ENCODE measurements at regions not wholly inside any gene's neighbourhood (a gene's known extent, or its start where the extent isn't known, plus 50 kb on each side); places are given as distances from the start of the nearest gene placed in this dataset.

DNA sequence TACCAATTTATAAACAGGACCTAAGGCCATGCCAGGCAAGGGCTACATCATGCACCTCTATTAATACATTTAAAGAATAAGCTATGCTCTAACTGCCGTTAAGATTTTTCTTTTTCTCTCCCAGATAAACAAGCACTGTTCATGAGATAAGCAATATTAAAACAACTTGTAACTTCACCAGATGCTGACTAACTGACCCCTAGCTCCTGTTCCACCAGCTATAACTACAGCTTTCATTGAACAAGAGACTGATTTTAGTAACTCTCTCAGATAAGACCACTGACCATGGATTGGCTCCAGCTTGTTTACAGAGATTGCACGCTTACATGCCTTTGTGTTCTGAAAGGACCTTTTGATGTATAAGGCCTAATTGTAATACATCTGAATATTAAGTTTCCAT is 540.7 kb upstream of the NECTIN3 start:
- no peak for DNase-seq
- Mint-ChIP-seq H3K36me3 (ENCODE audit: low read depth) (no peaks in the 10 kb centered on the region), H3K9me3 (ENCODE audit: low read depth) (no peaks in the 10 kb centered on the region), H3K4me1 (no peaks in the 10 kb centered on the region), H3K4me3 (no peak overlapping the region), H3K27ac (no peak overlapping the region), H3K27me3 (peaks cover 4% of the 10 kb centered on the region)
- POLR2A ChIA-PET: no interaction called here
- no peak for ATAC-seq
- intact Hi-C loops (cut with DNase I, micrococcal nuclease): no loop called here
- CTCF ChIA-PET: no interaction called here

DNA sequence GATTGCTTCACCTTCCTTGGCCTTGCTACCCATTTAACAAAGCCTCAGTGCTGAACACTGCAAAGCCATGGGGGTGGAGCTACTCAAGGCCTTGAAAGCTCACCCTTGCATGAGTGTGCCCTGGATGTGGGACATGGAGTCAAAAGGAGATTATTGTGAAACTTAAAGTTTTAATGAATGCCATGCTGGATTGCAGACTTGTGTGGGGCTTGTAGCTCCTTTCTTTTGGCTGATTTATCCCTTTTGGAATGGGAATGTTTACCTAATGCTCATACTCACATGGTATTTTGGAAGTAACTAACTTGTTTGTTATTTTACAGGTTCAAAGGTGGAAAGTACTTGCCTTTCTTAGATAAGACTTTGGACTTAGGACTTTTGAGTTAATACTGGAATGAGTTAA is 538.5 kb upstream of the NECTIN3 start:
- H3K27me3 Mint-ChIP-seq: peaks cover 4% of the 10 kb centered on the region
- ChIA-PET CTCF (no interaction called here), POLR2A (no interaction called here)
- H3K4me3 Mint-ChIP-seq: no peak overlapping the region
- no peaks in the 10 kb centered on the region for H3K36me3 Mint-ChIP-seq (ENCODE audit: low read depth)
- intact Hi-C loops (cut with DNase I, micrococcal nuclease): no loop called here
- H3K27ac Mint-ChIP-seq: no peak overlapping the region
- no peaks in the 10 kb centered on the region for H3K9me3 Mint-ChIP-seq (ENCODE audit: low read depth)
- H3K4me1 Mint-ChIP-seq: no peaks in the 10 kb centered on the region
- DNase-seq (no peak), ATAC-seq (no peak)

- DNase-seq: no peak
- H3K27me3 Mint-ChIP-seq: peaks cover 4% of the 10 kb centered on the region
- H3K4me3 Mint-ChIP-seq: no peak overlapping the region
- CTCF ChIA-PET: no interaction called here
- H3K4me1 Mint-ChIP-seq: no peaks in the 10 kb centered on the region
- intact Hi-C loops (cut with DNase I, micrococcal nuclease): no loop called here
- H3K36me3 Mint-ChIP-seq (ENCODE audit: low read depth): no peaks in the 10 kb centered on the region
- POLR2A ChIA-PET: no interaction called here
- no peak overlapping the region for H3K27ac Mint-ChIP-seq
- H3K9me3 Mint-ChIP-seq (ENCODE audit: low read depth): no peaks in the 10 kb centered on the region
- ATAC-seq: no peak
Observed at GRCh38 chr3:110542552-110543150, 529.0 kb upstream of the NECTIN3 start.

- Mint-ChIP-seq H3K4me3 (no peak overlapping the region), H3K27ac (no peak overlapping the region), H3K9me3 (ENCODE audit: low read depth) (no peaks in the 10 kb centered on the region), H3K27me3 (peaks cover 9% of the 10 kb centered on the region), H3K36me3 (ENCODE audit: low read depth) (no peaks in the 10 kb centered on the region), H3K4me1 (no peaks in the 10 kb centered on the region)
- DNase-seq (no peak), ATAC-seq (no peak)
- CTCF ChIA-PET: interaction anchor here (1.2 kb wide), 1 partner anchor 12 kb away, joined by 3 read pairs; no protein-coding TSS in a partner anchor
- intact Hi-C loops (cut with DNase I, micrococcal nuclease): no loop called here
- POLR2A ChIA-PET: no interaction called here
Observed at GRCh38 chr3:110544730-110545129, 526.9 kb upstream of the NECTIN3 start.

- H3K9me3 Mint-ChIP-seq (ENCODE audit: low read depth): no peaks in the 10 kb centered on the region
- no peak overlapping the region for H3K27ac Mint-ChIP-seq
- intact Hi-C loops (cut with DNase I, micrococcal nuclease): no loop called here
- H3K36me3 Mint-ChIP-seq (ENCODE audit: low read depth): no peaks in the 10 kb centered on the region
- H3K27me3 Mint-ChIP-seq: peaks cover 9% of the 10 kb centered on the region
- ATAC-seq (no peak), DNase-seq (no peak)
- no peaks in the 10 kb centered on the region for H3K4me1 Mint-ChIP-seq
- ChIA-PET POLR2A (no interaction called here), CTCF (no interaction called here)
- no peak overlapping the region for H3K4me3 Mint-ChIP-seq
Observed at GRCh38 chr3:110550511-110550910, 521.1 kb upstream of the NECTIN3 start.

DNA sequence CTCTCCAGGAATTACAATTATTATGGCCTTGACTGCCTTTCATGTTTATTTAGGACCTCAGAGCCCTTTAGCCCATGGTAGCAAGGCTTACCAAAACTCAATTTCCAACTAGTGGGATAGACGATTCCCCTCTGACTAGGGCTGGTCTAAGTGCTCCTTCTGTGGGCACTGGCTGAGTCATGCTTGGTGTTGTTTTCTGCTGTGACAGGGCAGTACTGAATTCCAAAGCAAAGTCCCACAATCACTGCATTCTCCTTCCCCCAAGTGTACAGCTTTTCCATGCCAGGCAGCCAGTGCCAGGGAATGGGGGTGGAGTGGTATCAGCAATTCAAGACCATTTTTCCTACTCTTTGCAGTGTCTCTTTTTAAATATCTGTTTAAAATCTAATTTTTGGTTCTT is 509.0 kb upstream of the NECTIN3 start:
- intact Hi-C loops (cut with DNase I, micrococcal nuclease): no loop called here
- no peak overlapping the region for H3K27ac Mint-ChIP-seq
- no peak overlapping the region for H3K4me3 Mint-ChIP-seq
- H3K27me3 Mint-ChIP-seq: no peaks in the 10 kb centered on the region
- POLR2A ChIA-PET: no interaction called here
- no peak for ATAC-seq
- H3K36me3 Mint-ChIP-seq (ENCODE audit: low read depth): no peaks in the 10 kb centered on the region
- no peaks in the 10 kb centered on the region for H3K4me1 Mint-ChIP-seq
- no peak for DNase-seq
- peaks cover 8% of the 10 kb centered on the region for H3K9me3 Mint-ChIP-seq (ENCODE audit: low read depth)
- CTCF ChIA-PET: no interaction called here

GRCh38 chr3:110564674-110565073 is 506.9 kb upstream of the NECTIN3 start:
- ATAC-seq (no peak), DNase-seq (no peak)
- POLR2A ChIA-PET: no interaction called here

DNA sequence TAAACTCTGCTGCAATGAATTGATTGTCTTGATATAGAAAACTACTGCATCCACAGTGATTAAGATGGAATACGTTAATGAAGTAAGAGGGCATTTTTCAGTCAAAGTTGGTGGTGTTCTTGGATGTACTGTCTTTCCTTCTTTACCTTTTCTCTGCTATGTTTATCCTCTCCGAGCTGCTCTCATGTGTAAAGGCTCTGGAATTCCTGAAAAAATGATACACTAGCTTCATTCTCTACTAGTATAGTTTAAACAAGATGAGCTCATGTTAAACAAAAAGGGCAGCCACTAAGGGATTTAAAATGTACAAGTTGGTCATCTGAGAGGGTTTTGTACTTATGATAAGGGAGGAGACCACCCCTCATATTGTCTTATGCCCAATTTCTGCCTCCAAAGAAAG is 504.6 kb upstream of the NECTIN3 start:
- ChIA-PET POLR2A (no interaction called here), CTCF (no interaction called here)
- Mint-ChIP-seq H3K4me1 (no peaks in the 10 kb centered on the region), H3K9me3 (ENCODE audit: low read depth) (no peaks in the 10 kb centered on the region), H3K36me3 (ENCODE audit: low read depth) (no peaks in the 10 kb centered on the region), H3K27me3 (no peaks in the 10 kb centered on the region), H3K4me3 (no peak overlapping the region), H3K27ac (no peak overlapping the region)
- ATAC-seq (no peak), DNase-seq (no peak)
- intact Hi-C loops (cut with DNase I, micrococcal nuclease): no loop called here

More at GRCh38 chr3:110564674-110565073, 506.9 kb upstream of the NECTIN3 start:
- intact Hi-C loops (cut with DNase I, micrococcal nuclease): no loop called here
- Mint-ChIP-seq H3K27me3 (no peaks in the 10 kb centered on the region), H3K4me3 (no peak overlapping the region), H3K4me1 (no peaks in the 10 kb centered on the region), H3K27ac (no peak overlapping the region), H3K36me3 (ENCODE audit: low read depth) (no peaks in the 10 kb centered on the region), H3K9me3 (ENCODE audit: low read depth) (peaks cover 8% of the 10 kb centered on the region)
- CTCF ChIA-PET: no interaction called here

GRCh38 chr3:110568246-110568645 is 503.4 kb upstream of the NECTIN3 start:
- Mint-ChIP-seq H3K36me3 (ENCODE audit: low read depth) (no peaks in the 10 kb centered on the region), H3K4me1 (no peaks in the 10 kb centered on the region), H3K9me3 (ENCODE audit: low read depth) (no peaks in the 10 kb centered on the region), H3K27me3 (no peaks in the 10 kb centered on the region), H3K27ac (no peak overlapping the region), H3K4me3 (no peak overlapping the region)
- no peak for ATAC-seq
- intact Hi-C loops (cut with DNase I, micrococcal nuclease): no loop called here
- ChIA-PET POLR2A (no interaction called here), CTCF (no interaction called here)
- no peak for DNase-seq

DNA sequence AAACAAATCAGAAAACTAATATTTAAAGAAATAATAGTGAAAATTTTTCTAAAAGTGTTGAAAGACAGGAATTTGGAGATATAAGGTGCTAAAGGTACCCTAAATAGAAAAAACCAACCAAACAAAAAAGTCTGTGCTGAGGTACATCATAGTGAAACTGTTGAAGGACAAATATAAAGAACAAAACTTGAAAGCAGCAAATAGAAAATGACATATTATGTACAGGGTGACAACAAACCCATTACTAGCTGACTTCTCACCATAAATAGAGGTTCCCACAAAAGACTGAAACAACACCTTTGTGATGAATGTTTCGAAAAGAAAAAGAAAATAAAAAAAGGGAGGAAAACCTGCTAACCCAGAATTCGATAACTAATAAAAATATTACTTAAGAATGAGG is 502.5 kb upstream of the NECTIN3 start:
- intact Hi-C loops (cut with DNase I, micrococcal nuclease): no loop called here
- DNase-seq (no peak), ATAC-seq (no peak)
- Mint-ChIP-seq H3K4me3 (no peak overlapping the region), H3K4me1 (no peaks in the 10 kb centered on the region), H3K27ac (no peak overlapping the region), H3K9me3 (ENCODE audit: low read depth) (no peaks in the 10 kb centered on the region), H3K36me3 (ENCODE audit: low read depth) (no peaks in the 10 kb centered on the region), H3K27me3 (no peaks in the 10 kb centered on the region)
- ChIA-PET CTCF (no interaction called here), POLR2A (no interaction called here)

- ATAC-seq (no peak), DNase-seq (no peak)
- intact Hi-C loops (cut with DNase I, micrococcal nuclease): no loop called here
- Mint-ChIP-seq H3K36me3 (ENCODE audit: low read depth) (no peaks in the 10 kb centered on the region), H3K27me3 (no peaks in the 10 kb centered on the region), H3K27ac (no peak overlapping the region), H3K4me1 (no peaks in the 10 kb centered on the region), H3K4me3 (no peak overlapping the region), H3K9me3 (ENCODE audit: low read depth) (no peaks in the 10 kb centered on the region)
- ChIA-PET CTCF (interaction anchor here (0.7 to 0.8 kb wide), 2 partner anchors 321 to 328 kb away, joined by 3 read pairs; no protein-coding TSS in a partner anchor), POLR2A (no interaction called here)
Observed at GRCh38 chr3:110575702-110576101, 495.9 kb upstream of the NECTIN3 start.

DNA sequence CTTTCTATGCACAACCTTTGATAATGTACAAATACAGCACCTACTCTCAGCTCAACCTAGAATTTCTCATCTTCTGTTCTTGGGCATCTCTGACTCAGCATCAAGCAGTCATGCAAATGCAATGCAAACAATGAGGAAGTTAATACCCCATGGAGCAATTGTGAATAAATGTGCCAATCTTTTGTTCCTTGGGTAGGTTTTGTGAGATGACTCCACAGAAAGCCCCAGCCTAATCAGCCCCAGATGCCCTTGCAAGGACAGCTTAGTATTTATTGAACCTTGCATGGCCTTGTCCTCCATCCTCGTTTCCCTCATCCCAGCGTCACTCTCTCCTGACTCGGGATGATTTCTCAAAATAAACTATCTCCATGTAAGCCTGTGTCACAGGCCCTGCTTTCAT is 494.7 kb upstream of the NECTIN3 start:
- no peak overlapping the region for H3K4me3 Mint-ChIP-seq
- H3K4me1 Mint-ChIP-seq: no peaks in the 10 kb centered on the region
- no peaks in the 10 kb centered on the region for H3K27me3 Mint-ChIP-seq
- ChIA-PET POLR2A (no interaction called here), CTCF (no interaction called here)
- ATAC-seq: no peak
- no peak for DNase-seq
- H3K9me3 Mint-ChIP-seq (ENCODE audit: low read depth): no peaks in the 10 kb centered on the region
- no peak overlapping the region for H3K27ac Mint-ChIP-seq
- intact Hi-C loops (cut with DNase I, micrococcal nuclease): no loop called here
- no peaks in the 10 kb centered on the region for H3K36me3 Mint-ChIP-seq (ENCODE audit: low read depth)

DNA sequence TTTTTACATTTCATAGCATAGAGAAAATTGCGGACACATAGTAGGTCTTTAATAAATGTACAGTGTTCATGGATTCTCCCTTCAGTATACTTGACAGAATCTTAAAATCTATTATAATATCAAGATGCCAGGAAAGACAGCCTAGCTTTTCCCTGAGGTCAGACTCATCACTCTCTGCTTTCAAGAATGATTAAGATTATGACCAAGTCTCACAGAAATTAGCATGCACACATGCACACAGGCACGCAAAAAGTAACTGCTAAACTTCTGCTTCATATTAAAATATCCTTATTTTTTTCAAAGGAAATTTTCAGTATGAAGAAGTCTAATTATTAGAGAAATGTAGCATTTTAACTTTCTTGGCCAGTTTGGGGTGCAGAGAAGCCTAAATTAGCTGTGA is 493.8 kb upstream of the NECTIN3 start:
- no peak overlapping the region for H3K27ac Mint-ChIP-seq
- H3K36me3 Mint-ChIP-seq (ENCODE audit: low read depth): no peaks in the 10 kb centered on the region
- no peak overlapping the region for H3K4me3 Mint-ChIP-seq
- no peaks in the 10 kb centered on the region for H3K4me1 Mint-ChIP-seq
- ChIA-PET POLR2A (no interaction called here), CTCF (interaction anchor here (1.7 kb wide), 1 partner anchor 10 kb away, joined by 5 read pairs; no protein-coding TSS in a partner anchor)
- ATAC-seq: no peak
- H3K9me3 Mint-ChIP-seq (ENCODE audit: low read depth): no peaks in the 10 kb centered on the region
- no peak for DNase-seq
- intact Hi-C loops (cut with DNase I, micrococcal nuclease): no loop called here
- H3K27me3 Mint-ChIP-seq: no peaks in the 10 kb centered on the region
